Progenitor cell of endocrine pancreas (in vitro differentiated cells): ENCODE measurements at regions not wholly inside any gene's neighbourhood (a gene's known extent, or its start where the extent isn't known, plus 50 kb on each side); places are given as distances from the start of the nearest gene placed in this dataset.

Source experiments
- DNase-seq: peaks from one replicate; pipeline ENCODE4 v3.0.0; 2021; ENCODE audit warnings: low spot score; ENCODE audit not compliant: unreplicated experiment
- H3K27ac Mint-ChIP-seq: 2 replicates; pipeline ENCODE4 v1.8.0; 2021; ENCODE audit warnings: mild to moderate bottlenecking, moderate library complexity, mixed read lengths
- H3K27me3 Mint-ChIP-seq: 2 replicates; pipeline ENCODE4 v1.8.0; 2021; ENCODE audit warnings: mixed read lengths
- H3K36me3 Mint-ChIP-seq: 2 replicates; pipeline ENCODE4 v1.8.0; 2022; ENCODE audit warnings: mixed read lengths; ENCODE audit not compliant: insufficient read depth
- H3K4me1 Mint-ChIP-seq: 2 replicates; pipeline ENCODE4 v1.8.0; 2021; ENCODE audit warnings: low read depth, mixed read lengths
- H3K4me3 Mint-ChIP-seq: 2 replicates; pipeline ENCODE4 v1.8.0; 2021; ENCODE audit warnings: low read depth, mild to moderate bottlenecking, moderate library complexity, mixed read lengths
- H3K9me3 Mint-ChIP-seq: 2 replicates; pipeline ENCODE4 v1.8.0; 2021; ENCODE audit warnings: low read depth, mixed read lengths
- CTCF ChIP-seq: fragments of 200-600 bp; sonication (generic); IDR thresholded peaks from one replicate; pipeline ENCODE4 v1.5.0; 2021; ENCODE audit warnings: antibody characterized with exemption, mild to moderate bottlenecking; ENCODE audit not compliant: unreplicated experiment

DNA sequence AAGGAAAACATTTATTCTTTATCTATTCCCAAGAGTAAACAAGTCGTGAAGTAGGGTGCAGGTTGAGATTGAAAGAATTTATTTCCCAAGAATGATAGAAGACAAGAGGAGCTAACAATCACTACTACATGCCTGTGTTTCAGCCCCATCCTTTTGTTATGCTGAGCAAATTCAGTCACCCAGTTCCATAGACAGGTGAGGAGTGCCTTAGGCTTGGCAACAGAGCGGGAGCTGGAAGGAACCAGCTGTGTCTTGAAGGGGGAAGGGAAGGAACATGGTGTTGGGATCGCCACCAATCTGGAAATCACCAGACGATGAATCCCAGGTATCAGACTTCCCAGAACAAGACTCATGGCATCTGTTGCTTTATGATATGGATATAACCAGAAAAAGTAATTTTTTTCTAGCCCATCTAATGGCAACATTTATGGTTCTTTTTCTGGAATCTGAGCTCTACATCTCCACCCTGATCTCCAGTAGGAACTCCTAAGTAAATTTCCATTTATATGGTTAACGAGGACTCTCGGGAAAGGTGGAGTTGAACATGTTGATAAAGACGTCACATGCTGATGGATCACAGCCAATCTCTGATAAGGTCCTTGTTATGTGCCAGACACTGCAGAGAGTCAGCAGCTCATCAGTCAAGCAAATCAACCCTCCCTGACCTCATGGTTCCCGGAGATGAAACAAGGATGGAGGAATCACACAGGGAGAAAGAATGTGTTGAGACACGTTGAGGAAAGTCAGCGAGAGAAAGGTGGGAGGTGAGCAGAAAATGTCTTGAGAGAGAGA lies 344.9 kb downstream of the SMOC2 start:
- Mint-ChIP-seq H3K4me1 (peaks cover 13% of the 10 kb centered on the region), H3K27me3 (peaks cover 13% of the 10 kb centered on the region), H3K9me3 (peaks cover 3% of the 10 kb centered on the region), H3K4me3 (no peak overlapping the region), H3K36me3 (no peaks in the 10 kb centered on the region), H3K27ac (peak overlapping the region; percentile 9)
- no peak for DNase-seq
- no peak for TF ChIP-seq CTCF

- Mint-ChIP-seq H3K27me3 (peaks cover 9% of the 10 kb centered on the region), H3K9me3 (peaks cover 9% of the 10 kb centered on the region), H3K27ac (no peak overlapping the region), H3K4me1 (peaks cover 13% of the 10 kb centered on the region), H3K36me3 (no peaks in the 10 kb centered on the region), H3K4me3 (no peak overlapping the region)
- no peak for DNase-seq
- no peak for TF ChIP-seq CTCF
Measured at GRCh38 chr6:168784426-168784825, 343.4 kb downstream of the SMOC2 start.

- Mint-ChIP-seq H3K4me3 (no peak overlapping the region), H3K27me3 (peaks cover 5% of the 10 kb centered on the region), H3K4me1 (peaks cover 13% of the 10 kb centered on the region), H3K36me3 (no peaks in the 10 kb centered on the region), H3K9me3 (peaks cover 9% of the 10 kb centered on the region), H3K27ac (no peak overlapping the region)
- TF ChIP-seq CTCF = no peak
- no peak for DNase-seq
Measured at GRCh38 chr6:168783720-168784119, 342.7 kb downstream of the SMOC2 start.

DNA sequence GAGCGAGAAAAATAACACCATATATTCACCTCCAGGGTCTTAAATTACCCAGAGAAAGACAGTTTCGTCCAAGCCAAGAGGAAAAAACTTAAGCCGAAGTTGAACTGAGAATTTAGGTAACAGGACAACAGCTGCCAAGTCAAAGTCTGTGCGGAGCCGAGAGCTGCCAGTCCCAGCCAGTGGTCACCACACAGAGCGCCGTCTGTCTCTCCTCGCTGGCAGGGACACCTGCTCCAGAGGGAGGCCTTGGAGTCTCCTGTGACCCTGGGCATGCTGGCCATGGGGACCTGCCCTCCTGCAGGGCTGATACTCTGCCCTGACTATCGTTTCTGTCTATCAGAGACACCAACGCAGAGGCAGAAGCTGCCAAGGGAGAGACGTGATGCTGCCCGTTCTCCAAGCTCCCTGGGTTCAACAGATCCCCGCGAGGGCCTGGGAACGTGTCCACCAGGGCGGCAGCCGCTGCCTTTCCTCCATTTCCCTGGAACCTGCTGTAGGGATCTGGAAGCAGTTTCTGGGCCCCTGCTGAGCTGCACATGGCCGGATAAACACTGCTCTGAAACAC lies 341.3 kb downstream of the SMOC2 start:
- no peak overlapping the region for H3K27ac Mint-ChIP-seq
- no peak for TF ChIP-seq CTCF
- peaks cover 9% of the 10 kb centered on the region for H3K9me3 Mint-ChIP-seq
- H3K4me3 Mint-ChIP-seq = no peak overlapping the region
- H3K27me3 Mint-ChIP-seq = peaks cover 2% of the 10 kb centered on the region
- peaks cover 21% of the 10 kb centered on the region for H3K4me1 Mint-ChIP-seq
- H3K36me3 Mint-ChIP-seq = no peaks in the 10 kb centered on the region
- no peak for DNase-seq

DNA sequence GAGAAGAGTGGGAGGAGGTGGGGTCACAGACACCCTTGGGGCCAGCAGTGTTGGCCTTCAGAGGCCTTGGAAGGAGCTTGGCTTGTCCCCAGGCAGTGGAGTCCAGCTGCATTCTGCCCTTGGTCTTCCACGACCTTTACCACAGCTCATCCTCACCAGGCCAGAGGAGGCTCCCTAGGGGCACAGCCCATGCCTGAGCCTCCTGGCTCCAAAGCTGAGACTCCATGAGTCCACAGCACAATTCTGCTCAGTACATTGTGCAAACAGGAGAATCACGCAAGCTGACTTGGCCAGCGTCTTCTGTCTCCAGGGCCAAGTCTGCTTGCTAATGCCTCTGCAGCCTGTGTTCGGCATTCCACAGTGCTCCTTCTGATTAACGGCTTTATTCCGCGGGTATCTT lies 337.2 kb downstream of the SMOC2 start:
- no peak overlapping the region for H3K4me3 Mint-ChIP-seq
- H3K4me1 Mint-ChIP-seq = peaks cover 10% of the 10 kb centered on the region
- no peak for DNase-seq
- no peak for TF ChIP-seq CTCF
- H3K9me3 Mint-ChIP-seq = peaks cover 20% of the 10 kb centered on the region
- H3K27ac Mint-ChIP-seq = no peak overlapping the region
- H3K27me3 Mint-ChIP-seq = no peaks in the 10 kb centered on the region
- no peaks in the 10 kb centered on the region for H3K36me3 Mint-ChIP-seq
